Cardiac septum (tissue), 1 donor: ENCODE measurements at regions not wholly inside any gene's neighbourhood (a gene's known extent, or its start where the extent isn't known, plus 50 kb on each side); places are given as distances from the start of the nearest gene placed in this dataset.

Experiments
- DNase-seq: peaks from one replicate; pipeline ENCODE4 v3.0.0-alpha.2; 2020; ENCODE audit warnings: low spot score
- intact Hi-C: fragments of 100-400 bp; cut with DNase I; formaldehyde crosslinking; loops from one replicate; pipeline ENCODE4 v1.14.0; 2022
- donor health status: DM: no; HTN: no; CAD: no.

GRCh38 chr12:90038289-90038688, 329.7 kb upstream of the ATP2B1 start:
- intact Hi-C loops = no loop called here
- DNase-seq = no peak

- no peak for DNase-seq
- intact Hi-C loops = no loop called here
Measured at GRCh38 chr12:90037740-90038139, 329.1 kb upstream of the ATP2B1 start.

GRCh38 chr12:90036637-90037036, 328.0 kb upstream of the ATP2B1 start:
- DNase-seq = no peak
- intact Hi-C loops = no loop called here

GRCh38 chr12:90030726-90031125, 322.1 kb upstream of the ATP2B1 start:
- intact Hi-C loops = no loop called here
- no peak for DNase-seq

- intact Hi-C loops = no loop called here
- no peak for DNase-seq
Measured at GRCh38 chr12:90029317-90029716, 320.7 kb upstream of the ATP2B1 start.

GRCh38 chr12:90028635-90029051, 320.0 kb upstream of the ATP2B1 start:
- intact Hi-C loops = no loop called here
- DNase-seq = no peak

GRCh38 chr12:90027889-90028634, 319.4 kb upstream of the ATP2B1 start:
- no peak for DNase-seq
- intact Hi-C loops = no loop called here

- DNase-seq = no peak
- intact Hi-C loops = no loop called here
Measured at GRCh38 chr12:90027041-90027440, 318.4 kb upstream of the ATP2B1 start.

GRCh38 chr12:90026516-90026915, 317.9 kb upstream of the ATP2B1 start:
- intact Hi-C loops = no loop called here
- no peak for DNase-seq

GRCh38 chr12:90024262-90024661, 315.6 kb upstream of the ATP2B1 start:
- intact Hi-C loops = no loop called here
- no peak for DNase-seq

- intact Hi-C loops = no loop called here
Measured at GRCh38 chr12:90023207-90023900, 314.7 kb upstream of the ATP2B1 start.

GRCh38 chr12:90021795-90022440, 313.3 kb upstream of the ATP2B1 start:
- no peak for DNase-seq

More at GRCh38 chr12:90023207-90023900, 314.7 kb upstream of the ATP2B1 start:
- no peak for DNase-seq

GRCh38 chr12:90020881-90021280, 312.2 kb upstream of the ATP2B1 start:
- DNase-seq = no peak
- intact Hi-C loops = no loop called here

More at GRCh38 chr12:90021795-90022440, 313.3 kb upstream of the ATP2B1 start:
- intact Hi-C loops = no loop called here

- intact Hi-C loops = no loop called here
- no peak for DNase-seq
Measured at GRCh38 chr12:90020436-90020835, 311.8 kb upstream of the ATP2B1 start.

GRCh38 chr12:90020014-90020413, 311.4 kb upstream of the ATP2B1 start:
- intact Hi-C loops = no loop called here
- DNase-seq = no peak

- intact Hi-C loops = loop anchor here (10.0 kb wide), 1 partner anchor 473 kb away; no protein-coding TSS in a partner anchor
- no peak for DNase-seq
Measured at GRCh38 chr12:90017316-90017715, 308.7 kb upstream of the ATP2B1 start.

- intact Hi-C loops = loop anchor here (10.0 kb wide), 1 partner anchor 470 kb away; no protein-coding TSS in a partner anchor
- DNase-seq = no peak
Measured at GRCh38 chr12:90015228-90015627, 306.6 kb upstream of the ATP2B1 start.

- intact Hi-C loops = loop anchor here (10.0 kb wide), 1 partner anchor 469 kb away; no protein-coding TSS in a partner anchor
- DNase-seq = no peak
Measured at GRCh38 chr12:90013409-90013808, 304.8 kb upstream of the ATP2B1 start.

- intact Hi-C loops = loop anchor here (10.0 kb wide), 1 partner anchor 465 kb away; no protein-coding TSS in a partner anchor
- DNase-seq = no peak
Measured at GRCh38 chr12:90010089-90010488, 301.5 kb upstream of the ATP2B1 start.

GRCh38 chr12:90008277-90008676, 299.6 kb upstream of the ATP2B1 start:
- intact Hi-C loops = no loop called here
- no peak for DNase-seq
